Stimulated activated CD8-positive, alpha-beta memory T cell treated with anti-CD3 and anti-CD28 coated beads, Interleukin-2, amount 100 ng/mL, for 1 hour (primary cell): ENCODE measurements at regions not wholly inside any gene's neighbourhood (a gene's known extent, or its start where the extent isn't known, plus 50 kb on each side); places are given as distances from the start of the nearest gene placed in this dataset.

Experiments
- DNase-seq, 2 donors: peaks; one replicate each; pipeline ENCODE4 v3.0.0-alpha.2; 2020; ENCODE audit warnings: low read depth in 2 of 2

- no peak for DNase-seq
Measured at GRCh38 chr13:91076830-91077229, 270.7 kb upstream of the MIR17HG start.

GRCh38 chr13:91078093-91078679, 269.3 kb upstream of the MIR17HG start:
- DNase-seq = no peak

- no peak for DNase-seq
Measured at GRCh38 chr13:91079176-91079575, 268.3 kb upstream of the MIR17HG start.

- DNase-seq = no peak
Measured at GRCh38 chr13:91085127-91085526, 262.4 kb upstream of the MIR17HG start.

- DNase-seq = no peak
Measured at GRCh38 chr13:91086936-91087716, 260.4 kb upstream of the MIR17HG start.

- no peak for DNase-seq
Measured at GRCh38 chr13:91097269-91097668, 250.2 kb upstream of the MIR17HG start.

GRCh38 chr13:91099877-91100276, 247.6 kb upstream of the MIR17HG start:
- no peak for DNase-seq

GRCh38 chr13:91100944-91101343, 246.5 kb upstream of the MIR17HG start:
- DNase-seq = no peak

GRCh38 chr13:91101381-91101780, 246.1 kb upstream of the MIR17HG start:
- DNase-seq = no peak

- no peak for DNase-seq
Measured at GRCh38 chr13:91105270-91105669, 242.2 kb upstream of the MIR17HG start.

- DNase-seq = no peak
Measured at GRCh38 chr13:91106565-91106964, 240.9 kb upstream of the MIR17HG start.

GRCh38 chr13:91108315-91108714, 239.2 kb upstream of the MIR17HG start:
- no peak for DNase-seq

GRCh38 chr13:91111476-91112200, 235.8 kb upstream of the MIR17HG start:
- DNase-seq = no peak

- DNase-seq = no peak
Measured at GRCh38 chr13:91112201-91112923, 235.1 kb upstream of the MIR17HG start.

- DNase-seq = no peak
Measured at GRCh38 chr13:91112924-91113277, 234.6 kb upstream of the MIR17HG start.

- DNase-seq = no peak
Measured at GRCh38 chr13:91115776-91116175, 231.7 kb upstream of the MIR17HG start.

GRCh38 chr13:91117351-91117750, 230.1 kb upstream of the MIR17HG start:
- no peak for DNase-seq

GRCh38 chr13:91119643-91120042, 227.8 kb upstream of the MIR17HG start:
- no peak for DNase-seq

GRCh38 chr13:91122766-91123165, 224.7 kb upstream of the MIR17HG start:
- no peak for DNase-seq

GRCh38 chr13:91123456-91124127, 223.9 kb upstream of the MIR17HG start:
- no peak for DNase-seq

GRCh38 chr13:91126806-91127205, 220.7 kb upstream of the MIR17HG start:
- DNase-seq = no peak

GRCh38 chr13:91127995-91128394, 219.5 kb upstream of the MIR17HG start:
- DNase-seq = no peak
